Esophagus muscularis mucosa (tissue), 3 donors: ENCODE measurements at regions not wholly inside any gene's neighbourhood (a gene's known extent, or its start where the extent isn't known, plus 50 kb on each side); places are given as distances from the start of the nearest gene placed in this dataset.

Source experiments
- POLR2AphosphoS5 ChIP-seq, 2 donors: sonication (generic); formaldehyde crosslinking; IDR thresholded peaks; one replicate each; pipeline ENCODE4 v1.6.1; 2017; ENCODE audit warnings: antibody characterized with exemption in 2 of 2
- TF ChIP-seq, protein P1 (sequence below), 3 experiments: fragments of 200-600 bp in 2 of 3; fragments of 450-650 bp in 1 of 3; sonication (generic) in 2 of 3; IDR thresholded peaks; one replicate each; pipeline ENCODE4 v1.5.1; 2017 to 2019; ENCODE audit warnings: antibody characterized with exemption in 3 of 3, mild to moderate bottlenecking in 2 of 3, moderate library complexity in 1 of 3

DNA sequence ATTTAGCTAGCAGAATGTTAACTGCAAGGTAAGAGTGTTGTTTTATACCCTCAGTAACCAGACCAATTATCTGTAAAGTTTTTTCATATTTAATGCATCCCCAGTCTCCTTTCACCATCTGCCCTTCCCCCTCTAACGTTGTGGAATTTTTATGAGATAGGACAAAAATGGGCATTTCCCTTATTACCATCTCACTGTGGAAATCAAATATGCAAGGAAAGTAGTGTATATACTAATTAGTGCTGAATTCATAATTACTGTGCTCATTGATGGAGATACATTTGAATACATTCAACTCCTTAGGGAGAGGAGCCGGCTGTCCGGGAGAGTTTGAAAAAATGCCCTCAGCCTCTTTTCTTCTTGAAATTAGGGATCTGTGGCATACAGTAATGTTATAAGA, 423.4 kb upstream of the MGMT start:
- TF ChIP-seq, protein P1, sequence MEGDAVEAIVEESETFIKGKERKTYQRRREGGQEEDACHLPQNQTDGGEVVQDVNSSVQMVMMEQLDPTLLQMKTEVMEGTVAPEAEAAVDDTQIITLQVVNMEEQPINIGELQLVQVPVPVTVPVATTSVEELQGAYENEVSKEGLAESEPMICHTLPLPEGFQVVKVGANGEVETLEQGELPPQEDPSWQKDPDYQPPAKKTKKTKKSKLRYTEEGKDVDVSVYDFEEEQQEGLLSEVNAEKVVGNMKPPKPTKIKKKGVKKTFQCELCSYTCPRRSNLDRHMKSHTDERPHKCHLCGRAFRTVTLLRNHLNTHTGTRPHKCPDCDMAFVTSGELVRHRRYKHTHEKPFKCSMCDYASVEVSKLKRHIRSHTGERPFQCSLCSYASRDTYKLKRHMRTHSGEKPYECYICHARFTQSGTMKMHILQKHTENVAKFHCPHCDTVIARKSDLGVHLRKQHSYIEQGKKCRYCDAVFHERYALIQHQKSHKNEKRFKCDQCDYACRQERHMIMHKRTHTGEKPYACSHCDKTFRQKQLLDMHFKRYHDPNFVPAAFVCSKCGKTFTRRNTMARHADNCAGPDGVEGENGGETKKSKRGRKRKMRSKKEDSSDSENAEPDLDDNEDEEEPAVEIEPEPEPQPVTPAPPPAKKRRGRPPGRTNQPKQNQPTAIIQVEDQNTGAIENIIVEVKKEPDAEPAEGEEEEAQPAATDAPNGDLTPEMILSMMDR (IDR thresholded peaks at IDR 0.05) = no peak
- TF ChIP-seq POLR2AphosphoS5 (IDR thresholded peaks at IDR 0.05) = no peak
